ENCODE measurements at regions not wholly inside any gene's neighbourhood (a gene's known extent, or its start where the extent isn't known, plus 50 kb on each side); places are given as distances from the start of the nearest gene placed in this dataset.
"Not testable (repeated sequence)": the region's sequence is repeated elsewhere in the genome, so short reads cannot be mapped to it uniquely, and the experiment has no call there.

DNA sequence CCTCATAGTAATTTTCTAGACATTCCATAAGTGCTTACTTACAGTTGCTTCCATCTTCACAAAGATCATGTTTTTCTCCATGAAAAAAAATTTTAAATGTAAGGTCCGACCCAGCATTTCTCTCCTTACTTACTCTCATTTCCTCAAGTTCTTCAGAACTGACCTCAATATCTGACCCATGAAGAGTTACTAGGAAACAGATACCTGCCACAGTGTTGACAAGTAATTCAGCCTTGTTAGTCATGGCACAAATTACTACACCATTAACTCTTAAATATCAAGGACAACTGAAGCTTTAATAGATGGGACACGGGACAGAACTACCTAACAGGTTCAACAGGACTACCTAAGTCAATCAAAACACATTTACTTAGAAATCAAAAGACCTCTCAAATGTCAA is 316.2 kb downstream of the POM121L12 start:
- Histone ChIP-seq H3K27ac (no peak overlapping the region), H3K27me3 (no peaks in the 10 kb centered on the region), H3K36me3 (no peaks in the 10 kb centered on the region), H3K4me3 (no peak overlapping the region), H3K9me3 (no peaks in the 10 kb centered on the region), H3K4me1 (no peaks in the 10 kb centered on the region)
- DNase-seq (ENCODE audit: low spot score in 2 of 2), result no peak
- TF ChIP-seq, protein P1, sequence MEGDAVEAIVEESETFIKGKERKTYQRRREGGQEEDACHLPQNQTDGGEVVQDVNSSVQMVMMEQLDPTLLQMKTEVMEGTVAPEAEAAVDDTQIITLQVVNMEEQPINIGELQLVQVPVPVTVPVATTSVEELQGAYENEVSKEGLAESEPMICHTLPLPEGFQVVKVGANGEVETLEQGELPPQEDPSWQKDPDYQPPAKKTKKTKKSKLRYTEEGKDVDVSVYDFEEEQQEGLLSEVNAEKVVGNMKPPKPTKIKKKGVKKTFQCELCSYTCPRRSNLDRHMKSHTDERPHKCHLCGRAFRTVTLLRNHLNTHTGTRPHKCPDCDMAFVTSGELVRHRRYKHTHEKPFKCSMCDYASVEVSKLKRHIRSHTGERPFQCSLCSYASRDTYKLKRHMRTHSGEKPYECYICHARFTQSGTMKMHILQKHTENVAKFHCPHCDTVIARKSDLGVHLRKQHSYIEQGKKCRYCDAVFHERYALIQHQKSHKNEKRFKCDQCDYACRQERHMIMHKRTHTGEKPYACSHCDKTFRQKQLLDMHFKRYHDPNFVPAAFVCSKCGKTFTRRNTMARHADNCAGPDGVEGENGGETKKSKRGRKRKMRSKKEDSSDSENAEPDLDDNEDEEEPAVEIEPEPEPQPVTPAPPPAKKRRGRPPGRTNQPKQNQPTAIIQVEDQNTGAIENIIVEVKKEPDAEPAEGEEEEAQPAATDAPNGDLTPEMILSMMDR (IDR thresholded peaks at IDR 0.05), result no peak
- intact Hi-C loops (cut with DNase I), result no loop called here

DNA sequence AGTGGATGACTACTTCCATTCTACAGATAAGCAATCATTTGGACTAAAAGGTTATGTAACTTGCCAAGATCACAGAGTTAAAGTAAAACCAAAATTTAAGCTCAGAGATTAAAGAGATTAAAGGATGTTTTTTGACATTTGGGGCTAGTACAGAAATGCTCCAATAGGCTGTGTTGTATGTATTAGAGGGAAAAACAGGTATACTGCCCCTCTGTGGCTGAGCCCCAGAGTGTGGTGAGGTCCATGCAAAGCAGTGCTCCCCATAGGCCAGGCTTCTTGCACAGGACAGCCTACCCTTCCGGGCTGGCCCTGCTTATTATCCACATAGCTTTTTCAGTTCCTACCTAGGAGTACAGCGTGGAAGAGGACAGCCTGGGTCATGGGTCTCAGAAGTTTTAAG is 322.8 kb downstream of the POM121L12 start:
- H3K4me3 ChIP-seq, result no peak overlapping the region
- no peak overlapping the region for H3K27ac ChIP-seq
- no peaks in the 10 kb centered on the region for H3K9me3 ChIP-seq
- intact Hi-C loops (cut with DNase I), result no loop called here
- no peaks in the 10 kb centered on the region for H3K27me3 ChIP-seq
- TF ChIP-seq, protein P1 (IDR thresholded peaks at IDR 0.05), result no peak
- DNase-seq (ENCODE audit: low spot score in 2 of 2), result no peak
- no peaks in the 10 kb centered on the region for H3K4me1 ChIP-seq
- H3K36me3 ChIP-seq, result no peaks in the 10 kb centered on the region

DNA sequence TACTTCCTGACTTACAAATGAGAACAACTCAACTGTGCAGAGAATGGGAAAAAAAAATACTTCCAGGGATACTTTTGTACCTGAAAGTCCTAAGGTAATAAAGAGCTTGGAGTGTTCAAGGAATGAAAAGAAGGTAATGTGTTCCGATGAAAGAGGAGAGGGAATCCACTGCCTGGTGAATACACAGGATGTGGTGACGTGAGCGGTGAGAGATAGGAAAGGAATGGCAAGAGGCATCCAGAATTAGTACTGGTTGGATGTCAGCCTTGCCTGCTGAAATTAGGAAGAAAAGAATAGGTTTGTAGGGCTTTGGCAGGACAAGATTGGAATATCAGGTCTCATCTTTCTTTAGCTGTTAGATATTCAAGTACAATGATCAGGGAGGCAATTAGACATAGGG is 347.7 kb downstream of the POM121L12 start:
- TF ChIP-seq, protein P1 (IDR thresholded peaks at IDR 0.05), result no peak
- H3K36me3 ChIP-seq, result no peaks in the 10 kb centered on the region
- DNase-seq (ENCODE audit: low spot score in 2 of 2), result no peak
- no peaks in the 10 kb centered on the region for H3K4me1 ChIP-seq
- no peak overlapping the region for H3K27ac ChIP-seq
- no peak overlapping the region for H3K4me3 ChIP-seq
- H3K27me3 ChIP-seq, result no peaks in the 10 kb centered on the region
- H3K9me3 ChIP-seq, result no peaks in the 10 kb centered on the region
- intact Hi-C loops (cut with DNase I), result no loop called here

DNA sequence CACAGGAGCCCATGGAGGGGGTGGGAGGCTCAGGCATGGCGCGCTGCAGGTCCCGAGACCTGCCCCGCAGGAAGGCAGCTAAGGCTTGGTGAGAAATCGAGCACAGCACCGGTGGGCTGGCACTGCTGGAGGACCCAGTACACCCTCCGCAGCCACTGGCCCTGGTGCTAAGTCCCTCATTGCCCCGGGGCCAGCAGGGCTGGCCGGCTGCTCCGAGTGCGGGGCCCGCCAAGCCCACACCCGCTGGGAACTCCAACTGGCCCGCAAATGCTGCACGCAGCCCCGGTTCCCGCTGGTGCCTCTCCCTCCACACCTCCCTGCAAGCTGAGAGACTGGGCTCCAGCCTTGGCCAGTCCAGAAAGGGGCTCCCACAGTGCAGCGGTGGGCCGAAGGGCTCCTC is 349.8 kb downstream of the POM121L12 start:
- H3K27ac ChIP-seq; H3K4me3 ChIP-seq; intact Hi-C loops (cut with DNase I); H3K4me1 ChIP-seq; H3K9me3 ChIP-seq; DNase-seq (ENCODE audit: low spot score in 2 of 2); H3K36me3 ChIP-seq; H3K27me3 ChIP-seq: not testable (repeated sequence)

DNA sequence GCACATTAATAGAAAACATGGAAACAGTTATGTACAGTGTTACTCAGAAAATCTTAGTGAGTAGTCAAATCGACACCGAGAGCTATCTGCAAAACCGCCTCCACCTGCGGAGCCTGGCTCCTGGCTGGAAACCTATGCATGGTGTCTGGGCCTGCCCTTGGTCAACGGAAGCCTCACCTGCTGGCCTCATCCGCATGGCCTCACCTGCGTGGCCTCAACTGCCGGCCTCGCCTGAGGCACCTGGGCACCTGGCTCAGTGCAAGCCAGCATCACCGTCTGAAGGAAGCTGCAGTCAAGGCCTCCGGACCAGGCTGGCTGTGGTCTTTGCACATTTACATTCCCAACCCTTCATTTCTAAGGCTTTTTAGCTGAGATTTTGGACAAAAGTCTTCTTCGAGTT is 352.1 kb downstream of the POM121L12 start:
- Histone ChIP-seq H3K4me1 (no peaks in the 10 kb centered on the region), H3K4me3 (no peak overlapping the region), H3K9me3 (no peaks in the 10 kb centered on the region), H3K27me3 (no peaks in the 10 kb centered on the region), H3K36me3 (no peaks in the 10 kb centered on the region), H3K27ac (no peak overlapping the region)
- intact Hi-C loops (cut with DNase I), result no loop called here
- TF ChIP-seq, protein P1 (IDR thresholded peaks at IDR 0.05), result no peak
- DNase-seq (ENCODE audit: low spot score in 2 of 2), result no peak

DNA sequence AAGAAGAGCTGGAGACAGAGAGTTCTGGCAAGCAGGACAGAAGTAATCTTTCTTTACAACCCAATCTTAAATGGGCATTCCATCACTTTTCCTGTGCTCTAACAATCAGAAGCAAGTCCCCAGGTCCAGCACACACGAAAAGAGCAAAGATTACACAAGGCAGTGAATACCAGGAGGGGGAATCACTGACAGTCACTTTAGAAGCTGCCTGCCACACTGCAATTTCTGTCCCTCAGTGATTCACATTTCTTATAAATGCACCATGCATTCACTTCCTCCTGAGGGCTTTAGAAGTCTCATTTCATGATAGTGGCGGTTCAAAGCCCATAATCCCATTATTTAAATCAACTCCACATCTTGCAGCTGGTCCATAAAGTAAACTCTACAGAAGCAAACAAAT is 362.5 kb downstream of the POM121L12 start:
- no peaks in the 10 kb centered on the region for H3K9me3 ChIP-seq
- TF ChIP-seq, protein P1 (IDR thresholded peaks at IDR 0.05), result no peak
- no peaks in the 10 kb centered on the region for H3K4me1 ChIP-seq
- DNase-seq (ENCODE audit: low spot score in 2 of 2), result no peak
- H3K27ac ChIP-seq, result no peak overlapping the region
- no peak overlapping the region for H3K4me3 ChIP-seq
- no peaks in the 10 kb centered on the region for H3K36me3 ChIP-seq
- no peaks in the 10 kb centered on the region for H3K27me3 ChIP-seq
- intact Hi-C loops (cut with DNase I), result no loop called here
